WTC11 (cell line): ENCODE measurements at regions not wholly inside any gene's neighbourhood (a gene's known extent, or its start where the extent isn't known, plus 50 kb on each side); places are given as distances from the start of the nearest gene placed in this dataset.

ENCODE experiments used
- ATAC-seq: fragments of 200-7000 bp; cut with Tn5 transposase; 2 replicates; pipeline ENCODE4 v1.10.0; 2021; ENCODE audit warnings: mild to moderate bottlenecking, moderate library complexity
- CTCF ChIA-PET: fragments of 300-600 bp; sonication (Branson Sonifier 250); formaldehyde crosslinking; loops from one replicate; lab custom pipeline; 2021; ENCODE audit warnings: antibody characterized with exemption; lab: Charles Lee
- POLR2A ChIA-PET: fragments of 350-600 bp; sonication (Branson Sonifier 250); formaldehyde crosslinking; loops from one replicate; lab custom pipeline; 2021; ENCODE audit warnings: antibody characterized with exemption; lab: Charles Lee
- DNase-seq: peaks from one replicate; pipeline ENCODE4 v3.0.0; 2021; ENCODE audit warnings: low spot score
- H3K27ac Mint-ChIP-seq: 2 replicates; pipeline ENCODE4 v1.8.0; 2021; ENCODE audit warnings: mixed read lengths
- H3K27me3 Mint-ChIP-seq: 2 replicates; pipeline ENCODE4 v1.8.0; 2021; ENCODE audit warnings: low read depth, mild to moderate bottlenecking, moderate library complexity, mixed read lengths
- H3K36me3 Mint-ChIP-seq: 2 replicates; pipeline ENCODE4 v1.8.0; 2021; ENCODE audit warnings: mixed read lengths
- H3K4me1 Mint-ChIP-seq: 2 replicates; pipeline ENCODE4 v1.8.0; 2022; ENCODE audit warnings: mixed read lengths
- H3K4me3 Mint-ChIP-seq: 2 replicates; pipeline ENCODE4 v1.8.0; 2021; ENCODE audit warnings: mild to moderate bottlenecking, moderate library complexity, mixed read lengths
- H3K9me3 Mint-ChIP-seq: 2 replicates; pipeline ENCODE4 v1.8.0; 2021; ENCODE audit warnings: mixed read lengths
- AFF4 ChIP-seq: sonication (generic); formaldehyde crosslinking; IDR thresholded peaks from 2 replicates; pipeline ENCODE4 v1.8.1; 2023; ENCODE audit warnings: mild to moderate bottlenecking, missing genetic modification reagents, borderline replicate concordance
- ATF6 ChIP-seq: sonication (generic); formaldehyde crosslinking; IDR thresholded peaks from 2 replicates; pipeline ENCODE4 v1.8.1; 2023; ENCODE audit warnings: mild to moderate bottlenecking, missing genetic modification reagents
- CDX4 ChIP-seq: fragments of 250-450 bp; sonication (Bioruptor Pico); IDR thresholded peaks from 2 replicates; pipeline ENCODE4 v1.9.0; 2021; ENCODE audit warnings: moderate library complexity, mild to moderate bottlenecking, inconsistent platforms, borderline replicate concordance
- CTCF ChIP-seq: fragments of 200-600 bp; IDR thresholded peaks from 2 replicates; pipeline ENCODE4 v1.8.0; 2022; ENCODE audit warnings: antibody characterized with exemption
- ELF4 ChIP-seq: sonication (generic); formaldehyde crosslinking; IDR thresholded peaks from 2 replicates; pipeline ENCODE4 v1.8.1; 2022; ENCODE audit warnings: low read depth, mild to moderate bottlenecking, moderate library complexity, missing genetic modification reagents
- EMX1 ChIP-seq: fragments of 250-450 bp; sonication (Bioruptor Pico); IDR thresholded peaks from 2 replicates; pipeline ENCODE4 v1.8.0; 2021; ENCODE audit warnings: mild to moderate bottlenecking
- FOXJ3 ChIP-seq: sonication (generic); formaldehyde crosslinking; IDR thresholded peaks from 2 replicates; pipeline ENCODE4 v1.9.0; 2021; ENCODE audit warnings: missing genetic modification reagents, mild to moderate bottlenecking, borderline replicate concordance
- GRHL2 ChIP-seq: fragments of 250-450 bp; sonication (Bioruptor Pico); IDR thresholded peaks from 2 replicates; pipeline ENCODE4 v1.8.0; 2022; ENCODE audit warnings: mild to moderate bottlenecking, moderate library complexity; ENCODE audit not compliant: insufficient replicate concordance, severe bottlenecking
- GTF2I ChIP-seq: fragments of 250-450 bp; sonication (Bioruptor Pico); conservative IDR thresholded peaks from 2 replicates; pipeline ENCODE4 v1.4.0; 2021; ENCODE audit warnings: mild to moderate bottlenecking
- HMGA2 ChIP-seq: fragments of 250-450 bp; sonication (Bioruptor Pico); IDR thresholded peaks from 2 replicates; pipeline ENCODE4 v1.4.0; 2021; ENCODE audit warnings: mild to moderate bottlenecking, moderate library complexity
- IRF2 ChIP-seq: sonication (generic); formaldehyde crosslinking; IDR thresholded peaks from 2 replicates; pipeline ENCODE4 v1.8.0; 2022; ENCODE audit warnings: low read depth, missing genetic modification reagents, borderline replicate concordance
- JAZF1 ChIP-seq: fragments of 250-450 bp; sonication (Bioruptor Pico); IDR thresholded peaks from 2 replicates; pipeline ENCODE4 v1.9.0; 2021; ENCODE audit warnings: moderate library complexity, mild to moderate bottlenecking, inconsistent platforms
- JUN ChIP-seq: sonication (generic); formaldehyde crosslinking; IDR thresholded peaks from 2 replicates; pipeline ENCODE4 v1.8.0; 2023; ENCODE audit warnings: mild to moderate bottlenecking, missing genetic modification reagents
- MLX ChIP-seq: sonication (generic); formaldehyde crosslinking; IDR thresholded peaks from 2 replicates; pipeline ENCODE4 v1.8.1; 2023; ENCODE audit warnings: mild to moderate bottlenecking, missing genetic modification reagents, moderate library complexity
- NR3C1 ChIP-seq: sonication (generic); formaldehyde crosslinking; conservative IDR thresholded peaks from 2 replicates; pipeline ENCODE4 v1.8.1; 2023; ENCODE audit warnings: low read depth, mild to moderate bottlenecking, missing genetic modification reagents
- OVOL2 ChIP-seq: fragments of 250-450 bp; sonication (Bioruptor Pico); IDR thresholded peaks from 2 replicates; pipeline ENCODE4 v1.9.0; 2021; ENCODE audit warnings: mild to moderate bottlenecking, borderline replicate concordance
- PRRX2 ChIP-seq: fragments of 250-450 bp; sonication (Bioruptor Pico); IDR thresholded peaks from 2 replicates; pipeline ENCODE4 v1.8.0; 2021; ENCODE audit warnings: mild to moderate bottlenecking
- RELA ChIP-seq: sonication (generic); formaldehyde crosslinking; IDR thresholded peaks from 2 replicates; pipeline ENCODE4 v1.8.1; 2022; ENCODE audit warnings: missing genetic modification reagents, mild to moderate bottlenecking, borderline replicate concordance
- RORB ChIP-seq: fragments of 250-450 bp; sonication (Bioruptor Pico); IDR thresholded peaks from 2 replicates; pipeline ENCODE4 v1.9.0; 2021; ENCODE audit warnings: mild to moderate bottlenecking
- SMAD4 ChIP-seq: sonication (generic); formaldehyde crosslinking; IDR thresholded peaks from 2 replicates; pipeline ENCODE4 v1.8.0; 2022; ENCODE audit warnings: mild to moderate bottlenecking, missing genetic modification reagents
- SP1 ChIP-seq: sonication (generic); formaldehyde crosslinking; conservative IDR thresholded peaks from 2 replicates; pipeline ENCODE4 v1.8.1; 2022; ENCODE audit warnings: missing genetic modification reagents
- USF2 ChIP-seq: sonication (generic); formaldehyde crosslinking; IDR thresholded peaks from 2 replicates; pipeline ENCODE4 v1.8.1; 2023; ENCODE audit warnings: mild to moderate bottlenecking, missing genetic modification reagents, moderate library complexity
- ZMAT4 ChIP-seq: fragments of 250-450 bp; sonication (Bioruptor Pico); IDR thresholded peaks from 2 replicates; pipeline ENCODE4 v1.9.0; 2021; ENCODE audit warnings: mild to moderate bottlenecking
- ZNF219 ChIP-seq: sonication (generic); formaldehyde crosslinking; IDR thresholded peaks from 2 replicates; pipeline ENCODE4 v1.8.0; 2023; ENCODE audit warnings: missing genetic modification reagents, mild to moderate bottlenecking, borderline replicate concordance
- ZNF263 ChIP-seq: sonication (generic); formaldehyde crosslinking; IDR thresholded peaks from 2 replicates; pipeline ENCODE4 v1.8.1; 2022; ENCODE audit warnings: low read depth, mild to moderate bottlenecking, moderate library complexity, missing genetic modification reagents
- ZNF317 ChIP-seq: sonication (generic); formaldehyde crosslinking; IDR thresholded peaks from 2 replicates; pipeline ENCODE4 v1.8.1; 2023; ENCODE audit warnings: low read depth, mild to moderate bottlenecking, moderate library complexity, missing genetic modification reagents, borderline replicate concordance

- Mint-ChIP-seq H3K4me1 (peaks cover 9% of the 10 kb centered on the region; the same call in 1 of the 2 replicates), H3K27me3 (peaks cover 6% of the 10 kb centered on the region; the same call in 1 of the 2 replicates), H3K4me3 (no peak overlapping the region), H3K36me3 (no peaks in the 10 kb centered on the region), H3K9me3 (no peaks in the 10 kb centered on the region), H3K27ac (no peak overlapping the region)
- TF ChIP-seq ATF6 = no peak
- TF ChIP-seq OVOL2 (CRISPR knock-in tag) = no peak
- TF ChIP-seq EMX1 = no peak
- no peak for TF ChIP-seq JUN (CRISPR knock-in tag)
- TF ChIP-seq FOXJ3 (CRISPR knock-in tag) = no peak
- no peak for TF ChIP-seq RELA (CRISPR knock-in tag)
- no peak for TF ChIP-seq MLX (CRISPR knock-in tag)
- TF ChIP-seq ELF4 (CRISPR knock-in tag) = no peak
- TF ChIP-seq HMGA2 (CRISPR knock-in tag) = no peak
- no peak for TF ChIP-seq ZNF219 (CRISPR knock-in tag)
- no peak for TF ChIP-seq ZMAT4 (CRISPR knock-in tag)
- no peak for TF ChIP-seq PRRX2 (CRISPR knock-in tag)
- TF ChIP-seq ZNF263 (CRISPR knock-in tag) = no peak
- TF ChIP-seq GTF2I = no peak
- TF ChIP-seq GRHL2 (CRISPR knock-in tag) = no peak
- TF ChIP-seq JAZF1 (CRISPR knock-in tag) = no peak
- TF ChIP-seq NR3C1 (CRISPR knock-in tag) = no peak
- no peak for TF ChIP-seq SMAD4
- TF ChIP-seq CDX4 = no peak
- ChIA-PET CTCF (interaction anchor here (0.9 kb wide), 1 partner anchor 55 kb away, joined by 3 read pairs; no protein-coding TSS in a partner anchor), POLR2A (no interaction called here)
- DNase-seq (no peak), ATAC-seq (no peak)
Measured at GRCh38 chr10:123952099-123952498, 60.5 kb upstream of the CPXM2 start.

GRCh38 chr10:123948030-123948823 lies 56.6 kb upstream of the CPXM2 start:
- H3K27ac Mint-ChIP-seq = no peak overlapping the region
- ChIA-PET CTCF (interaction anchor here (0.9 to 1.5 kb wide), 3 partner anchors 19 to 375 kb away, joined by 3 read pairs; no protein-coding TSS in a partner anchor), POLR2A (no interaction called here)
- DNase-seq = no peak
- H3K27me3 Mint-ChIP-seq = peaks cover 6% of the 10 kb centered on the region; the same call in 1 of the 2 replicates
- peaks cover 5% of the 10 kb centered on the region for H3K9me3 Mint-ChIP-seq
- H3K36me3 Mint-ChIP-seq = no peaks in the 10 kb centered on the region
- H3K4me1 Mint-ChIP-seq = peaks cover 13% of the 10 kb centered on the region
- no peak overlapping the region for H3K4me3 Mint-ChIP-seq
- no peak for ATAC-seq
- TF ChIP-seq CTCF (no peak), IRF2 (CRISPR knock-in tag) (no peak), ZNF317 (CRISPR knock-in tag) (no peak), FOXJ3 (CRISPR knock-in tag) (no peak), RORB (CRISPR knock-in tag) (no peak), SP1 (CRISPR knock-in tag) (no peak), USF2 (CRISPR knock-in tag) (no peak), AFF4 (CRISPR knock-in tag) (no peak)
